Mesenchymal stem cell (in vitro differentiated cells and primary cell): ENCODE measurements at regions not wholly inside any gene's neighbourhood (a gene's known extent, or its start where the extent isn't known, plus 50 kb on each side); places are given as distances from the start of the nearest gene placed in this dataset.

Source experiments
- DNase-seq: peaks from one replicate; pipeline ENCODE4 v3.0.0-alpha.2; 2013
- H2AFZ ChIP-seq: one replicate; pipeline ENCODE4 v1.6.1; 2013; ENCODE audit warnings: low read depth, mild to moderate bottlenecking, control low read depth, inconsistent platforms, low read length, moderate library complexity
- H2AK5ac ChIP-seq: 2 replicates; pipeline ENCODE4 v1.6.1; 2013; ENCODE audit warnings: low read length, moderate library complexity, mild to moderate bottlenecking, inconsistent platforms; ENCODE audit not compliant: severe bottlenecking
- H2BK120ac ChIP-seq: one replicate; pipeline ENCODE4 v1.6.1; 2013; ENCODE audit warnings: low read depth, mild to moderate bottlenecking, inconsistent platforms, low read length, moderate library complexity
- H2BK12ac ChIP-seq, 2 experiments: one replicate each; pipeline ENCODE4 v1.6.1; 2013; ENCODE audit warnings: inconsistent platforms in 2 of 2, low read length in 2 of 2, mild to moderate bottlenecking in 2 of 2, moderate library complexity in 2 of 2, control low read depth in 1 of 2
- H2BK15ac ChIP-seq: one replicate; pipeline ENCODE4 v1.6.1; 2013; ENCODE audit warnings: mild to moderate bottlenecking, low read depth, inconsistent platforms; ENCODE audit not compliant: poor library complexity, severe bottlenecking
- H2BK5ac ChIP-seq: 2 replicates; pipeline ENCODE4 v1.6.1; 2013; ENCODE audit warnings: low read depth, mild to moderate bottlenecking, low read length, control low read depth, inconsistent platforms; ENCODE audit not compliant: poor library complexity, severe bottlenecking
- H3K14ac ChIP-seq, 2 experiments: one replicate each; pipeline ENCODE4 v1.6.1; 2013; ENCODE audit warnings: inconsistent platforms in 2 of 2, low read length in 2 of 2, control low read depth in 1 of 2, mild to moderate bottlenecking in 1 of 2, moderate library complexity in 1 of 2
- H3K18ac ChIP-seq, 2 experiments: one replicate each; pipeline ENCODE4 v1.6.1; 2013; ENCODE audit warnings: inconsistent platforms in 2 of 2, low read length in 2 of 2, control low read depth in 1 of 2, low read depth in 1 of 2, mild to moderate bottlenecking in 1 of 2
- H3K23ac ChIP-seq, 2 experiments: one replicate each; pipeline ENCODE4 v1.6.1; 2013; ENCODE audit warnings: inconsistent platforms in 2 of 2, low read length in 2 of 2, mild to moderate bottlenecking in 2 of 2, moderate library complexity in 2 of 2, control low read depth in 1 of 2
- H3K27ac ChIP-seq: 2 replicates; pipeline ENCODE4 v1.5.1; 2013; ENCODE audit warnings: mild to moderate bottlenecking, moderate library complexity, low read length, control low read depth, inconsistent platforms; ENCODE audit not compliant: poor library complexity, severe bottlenecking
- H3K27me3 ChIP-seq, 2 experiments: 2 replicates each; pipeline versions ENCODE4 v1.6.1 to v1.7.0; 2013; ENCODE audit warnings: low read length in 2 of 2, mild to moderate bottlenecking in 2 of 2, moderate library complexity in 2 of 2, control low read depth in 1 of 2, inconsistent platforms in 1 of 2; ENCODE audit not compliant: control insufficient read depth in 1 of 2, insufficient read depth in 1 of 2
- H3K36me3 ChIP-seq, 2 experiments: 2 replicates each; pipeline versions ENCODE4 v1.6.1 to v1.7.0; 2013; ENCODE audit warnings: low read length in 2 of 2, control low read depth in 1 of 2, inconsistent platforms in 1 of 2, low read depth in 1 of 2, mild to moderate bottlenecking in 1 of 2; ENCODE audit not compliant: insufficient read depth in 2 of 2, control insufficient read depth in 1 of 2
- H3K4ac ChIP-seq, 2 experiments: one replicate each; pipeline ENCODE4 v1.6.1; 2013; ENCODE audit warnings: inconsistent platforms in 2 of 2, low read length in 2 of 2, mild to moderate bottlenecking in 2 of 2, moderate library complexity in 2 of 2, control low read depth in 1 of 2, low read depth in 1 of 2
- H3K4me1 ChIP-seq: 2 replicates; pipeline ENCODE4 v1.6.1; 2013; ENCODE audit warnings: low read depth, low read length, control low read depth; ENCODE audit not compliant: control insufficient read depth, insufficient read depth
- H3K4me2 ChIP-seq: 2 replicates; pipeline ENCODE4 v1.6.1; 2013; ENCODE audit warnings: low read length, mild to moderate bottlenecking, inconsistent platforms; ENCODE audit not compliant: poor library complexity, severe bottlenecking
- H3K4me3 ChIP-seq, 2 experiments: 2 replicates each; pipeline versions ENCODE4 v1.5.1 to v1.7.0; 2013; ENCODE audit warnings: low read length in 2 of 2, mild to moderate bottlenecking in 2 of 2, control low read depth in 1 of 2, low read depth in 1 of 2; ENCODE audit not compliant: insufficient read depth in 1 of 2
- H3K79me1 ChIP-seq: replicated peaks from 2 replicates; pipeline ENCODE4 v1.6.1; 2013; ENCODE audit warnings: mild to moderate bottlenecking, control low read depth, low read length, inconsistent platforms; ENCODE audit not compliant: poor library complexity, severe bottlenecking
- H3K9ac ChIP-seq: 2 replicates; pipeline ENCODE4 v1.7.0; 2013; ENCODE audit warnings: mild to moderate bottlenecking, low read length, moderate library complexity
- H3K9me3 ChIP-seq: 2 replicates; pipeline ENCODE4 v1.7.0; 2013; ENCODE audit warnings: mild to moderate bottlenecking, low read length; ENCODE audit not compliant: control insufficient read depth
- H4K8ac ChIP-seq: one replicate; pipeline ENCODE4 v1.6.1; 2013; ENCODE audit warnings: inconsistent platforms, mild to moderate bottlenecking, low read length, moderate library complexity
- H4K91ac ChIP-seq: one replicate; pipeline ENCODE4 v1.6.1; 2013; ENCODE audit warnings: mild to moderate bottlenecking, low read length, inconsistent platforms
- WGBS: methylation state at CpG from one replicate; pipeline ENCODE4 v1.1.7; 2013; ENCODE audit warnings: mixed read lengths; 5-methylcytosine and 5-hydroxymethylcytosine counted together

GRCh38 chr6:167653561-167653960 lies 173.2 kb upstream of the AFDN start:
- Histone ChIP-seq H4K91ac (no peak overlapping the region), H3K79me1 (no peaks in the 10 kb centered on the region), H3K27ac (no peak overlapping the region), H3K9ac (no peak overlapping the region), H3K18ac (no peak overlapping the region), H4K8ac (no peak overlapping the region), H3K4ac (no peak overlapping the region), H2BK5ac (no peak overlapping the region), H3K9me3 (no peaks in the 10 kb centered on the region), H2AFZ (no peak overlapping the region), H3K23ac (no peak overlapping the region), H2BK12ac (no peak overlapping the region), H2BK15ac (no peak overlapping the region), H3K36me3 (no peaks in the 10 kb centered on the region), H2AK5ac (no peak overlapping the region), H3K14ac (peak overlapping the region in 1 of 2 experiments; percentile 68), H3K4me2 (no peak overlapping the region), H2BK120ac (no peak overlapping the region), H3K4me1 (no peaks in the 10 kb centered on the region), H3K4me3 (no peak overlapping the region), H3K27me3 (no peaks in the 10 kb centered on the region)
- WGBS, result 96% methylated on average over 23 of the region's 23 CpGs
- no peak for DNase-seq

- Histone ChIP-seq H2BK120ac (no peak overlapping the region), H3K23ac (no peak overlapping the region), H3K4me2 (no peak overlapping the region), H3K9me3 (no peaks in the 10 kb centered on the region), H3K4me1 (no peaks in the 10 kb centered on the region), H2BK12ac (no peak overlapping the region), H3K18ac (no peak overlapping the region), H3K36me3 (no peaks in the 10 kb centered on the region), H2BK15ac (no peak overlapping the region), H2BK5ac (no peak overlapping the region), H2AFZ (no peak overlapping the region), H3K4ac (no peak overlapping the region), H3K4me3 (no peak overlapping the region), H2AK5ac (no peak overlapping the region), H4K8ac (no peak overlapping the region), H4K91ac (no peak overlapping the region), H3K14ac (no peak overlapping the region), H3K27me3 (no peaks in the 10 kb centered on the region), H3K79me1 (no peaks in the 10 kb centered on the region), H3K27ac (no peak overlapping the region), H3K9ac (no peak overlapping the region)
- WGBS, result 88% methylated on average over 3 of the region's 4 CpGs
- no peak for DNase-seq
Measured at GRCh38 chr6:167654389-167654788, 172.3 kb upstream of the AFDN start.

- Histone ChIP-seq H4K91ac (no peak overlapping the region), H3K4me2 (no peak overlapping the region), H3K14ac (peak overlapping the region in 1 of 2 experiments; percentile 46), H3K79me1 (no peaks in the 10 kb centered on the region), H3K23ac (no peak overlapping the region), H3K9me3 (no peaks in the 10 kb centered on the region), H3K4me1 (no peaks in the 10 kb centered on the region), H3K4me3 (no peak overlapping the region), H3K27me3 (no peaks in the 10 kb centered on the region), H3K27ac (no peak overlapping the region), H2BK120ac (no peak overlapping the region), H2BK12ac (no peak overlapping the region), H3K9ac (no peak overlapping the region), H4K8ac (no peak overlapping the region), H3K18ac (no peak overlapping the region), H2BK5ac (no peak overlapping the region), H3K36me3 (no peaks in the 10 kb centered on the region), H2BK15ac (no peak overlapping the region), H2AK5ac (no peak overlapping the region), H3K4ac (no peak overlapping the region), H2AFZ (no peak overlapping the region)
- no peak for DNase-seq
- 75% methylated on average over 4 of the region's 4 CpGs for WGBS
Measured at GRCh38 chr6:167655174-167655821, 171.4 kb upstream of the AFDN start.

GRCh38 chr6:167658106-167658505 lies 168.6 kb upstream of the AFDN start:
- WGBS, result 86% methylated on average over 4 of the region's 5 CpGs
- no peak overlapping the region for H3K9ac ChIP-seq
- no peaks in the 10 kb centered on the region for H3K79me1 ChIP-seq
- H3K4me2 ChIP-seq, result no peak overlapping the region
- no peak overlapping the region for H2AK5ac ChIP-seq
- no peak overlapping the region for H4K8ac ChIP-seq
- no peak overlapping the region for H2BK12ac ChIP-seq
- H2BK15ac ChIP-seq, result no peak overlapping the region
- no peak overlapping the region for H3K27ac ChIP-seq
- DNase-seq, result no peak
- H2BK120ac ChIP-seq, result no peak overlapping the region
- H3K23ac ChIP-seq, result no peak overlapping the region
- no peaks in the 10 kb centered on the region for H3K27me3 ChIP-seq
- H3K4me3 ChIP-seq, result no peak overlapping the region
- H3K4ac ChIP-seq, result no peak overlapping the region
- no peak overlapping the region for H4K91ac ChIP-seq
- H3K4me1 ChIP-seq, result peaks cover 4% of the 10 kb centered on the region
- H3K36me3 ChIP-seq, result no peaks in the 10 kb centered on the region
- H2AFZ ChIP-seq, result no peak overlapping the region
- H3K14ac ChIP-seq, result no peak overlapping the region
- H3K18ac ChIP-seq, result no peak overlapping the region
- no peak overlapping the region for H2BK5ac ChIP-seq
- no peaks in the 10 kb centered on the region for H3K9me3 ChIP-seq
